ENCODE measurements at regions not wholly inside any gene's neighbourhood (a gene's known extent, or its start where the extent isn't known, plus 50 kb on each side); places are given as distances from the start of the nearest gene placed in this dataset.

DNA sequence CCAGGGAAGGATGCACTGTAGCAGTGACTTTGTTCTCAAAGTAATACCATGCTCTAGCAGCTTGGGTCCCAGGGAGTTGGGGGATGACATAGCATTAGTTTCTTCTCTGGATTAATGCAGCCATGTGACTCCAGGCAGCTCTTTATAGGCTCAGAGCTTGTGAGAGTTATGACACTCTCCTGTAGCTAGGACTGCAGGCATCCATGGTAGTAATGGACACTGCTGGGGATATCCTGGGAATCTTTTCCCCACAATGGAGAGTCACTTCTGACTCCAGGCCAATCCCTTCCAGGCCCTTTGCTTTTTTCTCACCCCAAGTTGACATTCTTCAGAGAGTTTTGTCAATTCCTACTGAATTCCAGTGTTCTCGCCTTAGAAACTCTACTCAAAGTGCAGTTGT lies 270.9 kb downstream of the COG6 start:
- 79% methylated on average over 1 of the region's 1 CpG for WGBS
- intact Hi-C loops (cut with DNase I) = no loop called here
- no peak overlapping the region for H3K27ac ChIP-seq
- H3K4me1 ChIP-seq (replicated peaks) = no peaks in the 10 kb centered on the region
- TF ChIP-seq POLR2A (IDR thresholded peaks at IDR 0.05) (no peak), POLR2AphosphoS5 (IDR thresholded peaks at IDR 0.05) (no peak)
- TF ChIP-seq, protein P1, sequence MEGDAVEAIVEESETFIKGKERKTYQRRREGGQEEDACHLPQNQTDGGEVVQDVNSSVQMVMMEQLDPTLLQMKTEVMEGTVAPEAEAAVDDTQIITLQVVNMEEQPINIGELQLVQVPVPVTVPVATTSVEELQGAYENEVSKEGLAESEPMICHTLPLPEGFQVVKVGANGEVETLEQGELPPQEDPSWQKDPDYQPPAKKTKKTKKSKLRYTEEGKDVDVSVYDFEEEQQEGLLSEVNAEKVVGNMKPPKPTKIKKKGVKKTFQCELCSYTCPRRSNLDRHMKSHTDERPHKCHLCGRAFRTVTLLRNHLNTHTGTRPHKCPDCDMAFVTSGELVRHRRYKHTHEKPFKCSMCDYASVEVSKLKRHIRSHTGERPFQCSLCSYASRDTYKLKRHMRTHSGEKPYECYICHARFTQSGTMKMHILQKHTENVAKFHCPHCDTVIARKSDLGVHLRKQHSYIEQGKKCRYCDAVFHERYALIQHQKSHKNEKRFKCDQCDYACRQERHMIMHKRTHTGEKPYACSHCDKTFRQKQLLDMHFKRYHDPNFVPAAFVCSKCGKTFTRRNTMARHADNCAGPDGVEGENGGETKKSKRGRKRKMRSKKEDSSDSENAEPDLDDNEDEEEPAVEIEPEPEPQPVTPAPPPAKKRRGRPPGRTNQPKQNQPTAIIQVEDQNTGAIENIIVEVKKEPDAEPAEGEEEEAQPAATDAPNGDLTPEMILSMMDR (IDR thresholded peaks at IDR 0.05) = no peak
- no peaks in the 10 kb centered on the region for H3K36me3 ChIP-seq
- no peaks in the 10 kb centered on the region for H3K9me3 ChIP-seq
- DNase-seq (ENCODE audit: low spot score) = no peak
- no peak overlapping the region for H3K4me3 ChIP-seq
- peaks cover 2% of the 10 kb centered on the region for H3K27me3 ChIP-seq (replicated peaks; ENCODE audit: insufficient read depth)

DNA sequence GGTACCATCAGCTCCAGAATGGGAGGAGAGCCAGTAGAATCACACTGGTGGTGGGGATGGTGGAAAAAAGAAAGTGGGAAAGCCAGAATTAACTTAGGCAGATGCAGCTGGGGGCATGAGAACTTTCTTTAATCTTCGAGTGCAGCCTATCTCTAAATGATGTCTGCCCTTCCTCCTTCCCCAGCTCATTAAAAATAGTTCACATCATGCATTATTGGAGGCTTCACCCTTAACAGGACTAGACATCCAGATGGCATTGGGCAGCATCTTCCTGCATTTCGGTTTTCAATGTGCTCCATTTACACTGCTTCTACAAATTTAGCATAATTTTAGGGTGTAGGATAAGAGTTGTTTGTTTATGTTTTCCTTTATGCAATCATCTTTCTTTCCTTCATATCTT lies 272.8 kb downstream of the COG6 start:
- peaks cover 1% of the 10 kb centered on the region for H3K27me3 ChIP-seq (replicated peaks; ENCODE audit: insufficient read depth)
- no peak for DNase-seq (ENCODE audit: low spot score)
- H3K36me3 ChIP-seq = no peaks in the 10 kb centered on the region
- H3K27ac ChIP-seq = no peak overlapping the region
- no peaks in the 10 kb centered on the region for H3K4me1 ChIP-seq (replicated peaks)
- intact Hi-C loops (cut with DNase I) = no loop called here
- no peak for TF ChIP-seq POLR2A (IDR thresholded peaks at IDR 0.05)
- TF ChIP-seq, protein P1 (IDR thresholded peaks at IDR 0.05) = no peak
- TF ChIP-seq POLR2AphosphoS5 (IDR thresholded peaks at IDR 0.05) = no peak
- H3K9me3 ChIP-seq = no peaks in the 10 kb centered on the region
- WGBS = 84% methylated on average over 2 of the region's 2 CpGs
- H3K4me3 ChIP-seq = no peak overlapping the region

DNA sequence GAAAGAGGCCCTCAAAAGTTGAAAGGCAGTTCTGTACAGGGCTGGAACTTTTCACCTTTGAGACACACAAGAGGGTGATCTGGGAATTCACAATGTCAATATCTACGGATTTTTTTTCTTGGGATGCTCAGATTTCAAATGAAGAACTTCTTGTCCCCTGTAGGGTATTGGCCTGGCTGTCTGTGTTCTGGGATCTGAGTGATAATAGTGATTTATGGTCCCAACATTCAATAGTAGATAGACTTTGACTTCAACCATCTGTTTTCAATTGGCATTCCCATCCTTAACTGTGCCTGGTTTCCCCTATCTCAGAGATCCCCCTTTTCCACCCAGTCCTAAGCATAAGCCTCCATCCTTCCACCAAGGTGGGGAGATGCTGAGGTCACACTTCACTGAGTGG lies 274.1 kb downstream of the COG6 start:
- Histone ChIP-seq H3K9me3 (no peaks in the 10 kb centered on the region), H3K27ac (no peak overlapping the region), H3K36me3 (no peaks in the 10 kb centered on the region), H3K4me1 (replicated peaks) (no peaks in the 10 kb centered on the region), H3K27me3 (replicated peaks; ENCODE audit: insufficient read depth) (no peaks in the 10 kb centered on the region), H3K4me3 (no peak overlapping the region)
- no peak for TF ChIP-seq POLR2A (IDR thresholded peaks at IDR 0.05)
- TF ChIP-seq, protein P1 (IDR thresholded peaks at IDR 0.05) = no peak
- TF ChIP-seq POLR2AphosphoS5 (IDR thresholded peaks at IDR 0.05) = no peak
- 46% methylated on average over 1 of the region's 1 CpG for WGBS
- DNase-seq (ENCODE audit: low spot score) = no peak
- intact Hi-C loops (cut with DNase I) = no loop called here

DNA sequence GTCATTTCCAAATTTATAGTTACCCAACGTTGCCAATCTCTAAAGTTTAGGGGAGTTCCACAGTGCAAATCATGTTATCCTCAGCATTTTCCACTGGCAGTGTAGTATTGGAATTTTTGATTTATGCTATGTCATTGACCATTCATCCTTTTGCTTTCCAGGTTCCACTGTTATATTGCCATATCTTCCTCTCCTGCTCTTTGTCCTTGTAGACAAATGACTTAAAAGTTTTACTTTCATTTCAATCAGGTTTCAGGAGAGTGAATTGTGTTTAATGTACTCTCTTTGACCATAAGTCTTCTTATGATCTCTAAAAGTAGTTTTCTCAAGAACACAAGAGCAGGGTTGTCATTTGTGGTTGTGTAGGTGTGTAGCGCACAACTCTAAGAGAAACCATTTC lies 274.6 kb downstream of the COG6 start:
- H3K27ac ChIP-seq = no peak overlapping the region
- intact Hi-C loops (cut with DNase I) = no loop called here
- no peaks in the 10 kb centered on the region for H3K36me3 ChIP-seq
- TF ChIP-seq POLR2AphosphoS5 (IDR thresholded peaks at IDR 0.05) = no peak
- DNase-seq (ENCODE audit: low spot score) = no peak
- no peaks in the 10 kb centered on the region for H3K4me1 ChIP-seq (replicated peaks)
- no peaks in the 10 kb centered on the region for H3K27me3 ChIP-seq (replicated peaks; ENCODE audit: insufficient read depth)
- 67% methylated on average over 2 of the region's 2 CpGs for WGBS
- no peak overlapping the region for H3K4me3 ChIP-seq
- H3K9me3 ChIP-seq = no peaks in the 10 kb centered on the region

DNA sequence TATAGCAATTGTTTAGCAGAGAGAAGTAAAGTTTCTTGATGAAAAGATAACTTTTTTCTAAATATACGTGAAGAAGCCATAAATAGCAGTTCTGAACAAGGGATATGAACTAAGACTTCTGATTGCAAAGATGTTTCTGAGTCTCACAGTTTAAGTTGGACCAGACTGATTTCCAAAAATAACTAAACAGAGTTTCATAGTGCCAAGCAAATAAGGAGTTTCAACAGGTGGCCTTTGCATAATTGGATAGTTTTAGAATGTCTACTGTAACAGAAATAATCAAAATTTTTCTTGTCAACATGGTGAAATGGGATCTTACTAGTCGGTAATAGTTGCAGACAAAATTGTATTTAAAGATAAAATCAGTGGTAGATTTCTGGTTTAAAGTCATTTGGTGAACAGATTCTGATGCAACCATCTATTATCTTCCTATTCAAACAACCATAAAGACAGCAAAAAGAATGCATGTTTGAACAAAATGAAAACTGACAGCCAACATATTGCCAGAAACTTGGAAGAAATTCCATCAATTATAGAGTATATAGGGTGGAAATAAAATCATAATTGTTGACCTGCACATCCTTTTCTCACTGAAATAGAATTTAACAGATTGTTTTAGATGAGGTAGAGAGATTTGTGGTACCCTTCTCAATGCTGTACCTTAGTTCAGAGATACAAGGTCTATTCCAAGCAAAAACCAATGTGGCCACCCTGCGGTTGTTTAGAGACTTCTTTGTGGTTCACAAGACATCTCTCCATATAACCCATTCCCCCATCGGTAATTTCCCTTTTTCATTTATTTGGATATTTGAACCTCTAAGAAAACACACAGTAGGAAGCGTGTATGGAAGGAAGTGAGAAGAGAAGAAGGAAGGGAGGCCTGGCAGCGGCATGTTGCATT lies 275.3 kb downstream of the COG6 start:
- 72% methylated on average over 6 of the region's 6 CpGs for WGBS
- H3K9me3 ChIP-seq = no peaks in the 10 kb centered on the region
- no peak overlapping the region for H3K27ac ChIP-seq
- H3K4me1 ChIP-seq (replicated peaks) = no peaks in the 10 kb centered on the region
- H3K27me3 ChIP-seq (replicated peaks; ENCODE audit: insufficient read depth) = no peaks in the 10 kb centered on the region
- intact Hi-C loops (cut with DNase I) = no loop called here
- no peak overlapping the region for H3K4me3 ChIP-seq
- no peak for DNase-seq (ENCODE audit: low spot score)
- no peaks in the 10 kb centered on the region for H3K36me3 ChIP-seq
- TF ChIP-seq POLR2A (IDR thresholded peaks at IDR 0.05) = no peak
- TF ChIP-seq POLR2AphosphoS5 (IDR thresholded peaks at IDR 0.05) = no peak
- TF ChIP-seq, protein P1 (IDR thresholded peaks at IDR 0.05) = no peak
